ENCODE measurements at regions not wholly inside any gene's neighbourhood (a gene's known extent, or its start where the extent isn't known, plus 50 kb on each side); places are given as distances from the start of the nearest gene placed in this dataset.

- CTCF ChIA-PET = no interaction called here
- no peak overlapping the region for H3K14ac ChIP-seq (replicated peaks; ENCODE audit: low read depth, low read length)
Observed at GRCh38 chr10:8981277-8981676, 926.8 kb downstream of the GATA3 start.

More at GRCh38 chr10:8981277-8981676, 926.8 kb downstream of the GATA3 start:
- H3K9me1 ChIP-seq (ENCODE audit: insufficient read depth, low read length) = no peaks in the 10 kb centered on the region
- no peak overlapping the region for H4K5ac ChIP-seq (ENCODE audit: low read depth, low read length)
- WGBS, 2 experiments (ENCODE audit: extremely low coverage in 2 of 2, insufficient read length in 1 of 2) = no CpG with 5 or more reads among the region's 2 CpGs
- H3K4ac ChIP-seq (ENCODE audit: low read depth, low read length) = no peak overlapping the region
- H3K9me3 ChIP-seq (ENCODE audit: control insufficient read depth, insufficient read depth, low read length) = peaks cover 5% of the 10 kb centered on the region
- H2BK5ac ChIP-seq (ENCODE audit: low read depth, low read length, poor library complexity, severe bottlenecking) = no peak overlapping the region
- H3K27ac ChIP-seq (ENCODE audit: insufficient read depth, low read length) = no peak overlapping the region
- no TSS peak for BruUV-seq (replicated peaks)
- H2AK9ac ChIP-seq (replicated peaks; ENCODE audit: low read depth, low read length, poor library complexity) = no peak overlapping the region
- dilution Hi-C loops (cut with HindIII; ENCODE audit: low sequenced_read_pairs, unreplicated experiment) = no loop called here
- H4K91ac ChIP-seq (ENCODE audit: insufficient read depth, low read depth, low read length) = no peak overlapping the region
- H3K79me1 ChIP-seq (ENCODE audit: low read depth in 1 of 2, low read length in 2 of 2) = no peaks in the 10 kb centered on the region
- POLR2A ChIA-PET (ENCODE audit: unreplicated experiment) = no interaction called here
- H3K56ac ChIP-seq (ENCODE audit: extremely low read depth, insufficient read depth, low read length) = no peak overlapping the region
- DNase-seq (no peak), ATAC-seq (ENCODE audit: low read depth) (no peak)
- no peaks in the 10 kb centered on the region for H3K36me3 ChIP-seq (ENCODE audit: control insufficient read depth, insufficient read depth, low read length)
- TF ChIP-seq MAFK (IDR thresholded peaks at IDR 0.05; ENCODE audit: low read depth, low read length) (no peak), USF2 (IDR thresholded peaks at IDR 0.05; ENCODE audit: low read depth, low read length) (no peak), CHD1 (IDR thresholded peaks at IDR 0.05; ENCODE audit: low read depth, low read length) (no peak), BHLHE40 (IDR thresholded peaks at IDR 0.05; ENCODE audit: low read depth, low read length) (no peak), CEBPB (IDR thresholded peaks at IDR 0.05; ENCODE audit: low read depth, low read length) (no peak), RFX5 (IDR thresholded peaks at IDR 0.05; ENCODE audit: low read depth, low read length) (no peak), RAD21 (IDR thresholded peaks at IDR 0.05; ENCODE audit: low read length) (no peak), SMC3 (IDR thresholded peaks at IDR 0.05; ENCODE audit: low read depth, low read length) (no peak), MAZ (IDR thresholded peaks at IDR 0.05; ENCODE audit: borderline replicate concordance, low read depth, low read length) (no peak), POLR2A (IDR thresholded peaks at IDR 0.05; ENCODE audit: low read depth, low read length) (no peak), NFE2L2 (IDR thresholded peaks at IDR 0.05; ENCODE audit: low read depth, low read length) (no peak), RCOR1 (IDR thresholded peaks at IDR 0.05; ENCODE audit: insufficient replicate concordance, low read length) (no peak), MXI1 (IDR thresholded peaks at IDR 0.05; ENCODE audit: borderline replicate concordance, low read depth, low read length) (no peak)
- H3K9ac ChIP-seq (ENCODE audit: low read depth, low read length) = no peak overlapping the region
- no peak overlapping the region for H2BK15ac ChIP-seq (ENCODE audit: low read depth, low read length)
- no peaks in the 10 kb centered on the region for H3K27me3 ChIP-seq (ENCODE audit: control insufficient read depth, insufficient read depth, low read length)
- H4K8ac ChIP-seq (ENCODE audit: low read depth in 2 of 2, low read length in 2 of 2) = no peak overlapping the region
- H2BK120ac ChIP-seq (ENCODE audit: low read depth, low read length) = no peak overlapping the region
- H4K20me1 ChIP-seq (ENCODE audit: insufficient read depth, low read length) = no peaks in the 10 kb centered on the region
- no peaks in the 10 kb centered on the region for H3K4me1 ChIP-seq (ENCODE audit: control insufficient read depth, insufficient read depth, low read length)
- no peak overlapping the region for H3K23ac ChIP-seq (ENCODE audit: low read depth, low read length)
- no peak overlapping the region for H2AK5ac ChIP-seq (ENCODE audit: low read depth, low read length)
- H2BK20ac ChIP-seq (ENCODE audit: low read depth, low read length) = no peak overlapping the region
- in situ Hi-C loops (cut with MboI; ENCODE audit: low sequenced_read_pairs) = no loop called here
- H3K4me2 ChIP-seq (ENCODE audit: low read depth, low read length) = no peak overlapping the region
- no peak overlapping the region for H3K18ac ChIP-seq (ENCODE audit: low read depth, low read length)
- intact Hi-C loops (cut with micrococcal nuclease) = no loop called here
- no peak overlapping the region for H2AFZ ChIP-seq (replicated peaks; ENCODE audit: low read length, poor library complexity)
- no peak overlapping the region for H3K4me3 ChIP-seq (ENCODE audit: insufficient read depth, low read depth, low read length)

All from IMR-90 (cell line).